ENCODE measurements at regions not wholly inside any gene's neighbourhood (a gene's known extent, or its start where the extent isn't known, plus 50 kb on each side); places are given as distances from the start of the nearest gene placed in this dataset.

- TF ChIP-seq CTCF (IDR thresholded peaks at IDR 0.05 in 2 of 3, conservative IDR thresholded peaks at IDR 0.05 in 1 of 3; ENCODE audit: insufficient read depth in 2 of 3, low read depth in 1 of 3, low read length in 3 of 3) (no peak), ZBED1 (IDR thresholded peaks at IDR 0.05) (no peak), SMAD3 (CRISPR knock-in tag; conservative IDR thresholded peaks at IDR 0.05) (no peak), TBL1XR1 (IDR thresholded peaks at IDR 0.05; ENCODE audit: low read length in 2 of 2) (no peak), EP300 (IDR thresholded peaks at IDR 0.05; ENCODE audit: low read length) (no peak), RAD21 (CRISPR knock-in tag; conservative IDR thresholded peaks at IDR 0.05 in 1 of 2, IDR thresholded peaks at IDR 0.05 in 1 of 2) (no peak), POLR2AphosphoS5 (IDR thresholded peaks at IDR 0.05; ENCODE audit: control insufficient read depth, insufficient read depth, low read depth, low read length) (no peak), IRF1 (CRISPR knock-in tag; IDR thresholded peaks at IDR 0.05; ENCODE audit: borderline replicate concordance) (no peak)
These were observed 149.3 kb upstream of the CYSLTR1 start for GRCh38 chrX:78476701-78477100.

Measured in K562 (cell line).